GM12864 (cell line): ENCODE measurements at regions not wholly inside any gene's neighbourhood (a gene's known extent, or its start where the extent isn't known, plus 50 kb on each side); places are given as distances from the start of the nearest gene placed in this dataset.

Source experiments
- DNase-seq: peaks from one replicate; pipeline ENCODE4 v3.0.0-alpha.2; 2011; ENCODE audit warnings: low read depth
- H3K4me3 ChIP-seq: 2 replicates; pipeline ENCODE4 v1.5.1; 2011; ENCODE audit warnings: mild to moderate bottlenecking, low read depth, low read length, control low read depth
- CTCF ChIP-seq: IDR thresholded peaks from 2 replicates; pipeline ENCODE4 v1.5.1; 2011; ENCODE audit warnings: low read depth, mild to moderate bottlenecking, moderate library complexity, low read length, control low read depth, inconsistent platforms; ENCODE audit errors: missing control alignments

GRCh38 chr1:58844176-58844575 is 60.3 kb upstream of the JUN start:
- TF ChIP-seq CTCF: no peak
- no peak for DNase-seq
- no peak overlapping the region for H3K4me3 ChIP-seq

- no peak for TF ChIP-seq CTCF
- DNase-seq: no peak
- no peak overlapping the region for H3K4me3 ChIP-seq
These were observed 62.1 kb upstream of the JUN start for GRCh38 chr1:58845942-58846341.

- no peak overlapping the region for H3K4me3 ChIP-seq
- TF ChIP-seq CTCF: no peak
- no peak for DNase-seq
These were observed 65.1 kb upstream of the JUN start for GRCh38 chr1:58848818-58849411.

- H3K4me3 ChIP-seq: no peak overlapping the region
- TF ChIP-seq CTCF: no peak
- DNase-seq: no peak
These were observed 65.7 kb upstream of the JUN start for GRCh38 chr1:58849551-58849950.

- H3K4me3 ChIP-seq: no peak overlapping the region
- TF ChIP-seq CTCF: no peak
- no peak for DNase-seq
These were observed 66.8 kb upstream of the JUN start for GRCh38 chr1:58850636-58851035.

- no peak for DNase-seq
- no peak overlapping the region for H3K4me3 ChIP-seq
- no peak for TF ChIP-seq CTCF
These were observed 69.1 kb upstream of the JUN start for GRCh38 chr1:58852731-58853485.

- DNase-seq: no peak
- no peak overlapping the region for H3K4me3 ChIP-seq
- TF ChIP-seq CTCF: no peak
These were observed 70.7 kb upstream of the JUN start for GRCh38 chr1:58854576-58854975.
